Fibroblast of the aortic adventitia (primary cell): ENCODE measurements at regions not wholly inside any gene's neighbourhood (a gene's known extent, or its start where the extent isn't known, plus 50 kb on each side); places are given as distances from the start of the nearest gene placed in this dataset.

ENCODE experiments used
- DNase-seq: peaks from one replicate; pipeline ENCODE4 v3.0.0-alpha.2; 2010; ENCODE audit warnings: low read depth
- H3K4me3 ChIP-seq: 2 replicates; pipeline ENCODE4 v1.5.1; 2011; ENCODE audit warnings: low read depth, mild to moderate bottlenecking, control low read depth, low read length, moderate library complexity
- CTCF ChIP-seq: IDR thresholded peaks from 2 replicates; pipeline ENCODE4 v1.5.1; 2011; ENCODE audit warnings: mild to moderate bottlenecking, low read length, control low read depth, inconsistent platforms; ENCODE audit not compliant: insufficient read depth

GRCh38 chr18:75827751-75828287 lies 400.3 kb upstream of the SMIM21 start:
- no peak for DNase-seq
- TF ChIP-seq CTCF: no peak
- no peak overlapping the region for H3K4me3 ChIP-seq

- no peak overlapping the region for H3K4me3 ChIP-seq
These were observed 397.2 kb upstream of the SMIM21 start for GRCh38 chr18:75824661-75825060.

GRCh38 chr18:75823471-75823870 lies 396.0 kb upstream of the SMIM21 start:
- no peak overlapping the region for H3K4me3 ChIP-seq
- DNase-seq: no peak
- TF ChIP-seq CTCF: no peak

More at GRCh38 chr18:75824661-75825060, 397.2 kb upstream of the SMIM21 start:
- TF ChIP-seq CTCF: no peak
- DNase-seq: no peak

- no peak for TF ChIP-seq CTCF
- no peak for DNase-seq
- no peak overlapping the region for H3K4me3 ChIP-seq
These were observed 390.9 kb upstream of the SMIM21 start for GRCh38 chr18:75818383-75818782.

GRCh38 chr18:75815767-75816166 lies 388.3 kb upstream of the SMIM21 start:
- no peak for DNase-seq
- TF ChIP-seq CTCF: no peak
- H3K4me3 ChIP-seq: no peak overlapping the region

- DNase-seq: no peak
- TF ChIP-seq CTCF: no peak
- no peak overlapping the region for H3K4me3 ChIP-seq
These were observed 385.3 kb upstream of the SMIM21 start for GRCh38 chr18:75812761-75813160.

- DNase-seq: no peak
- H3K4me3 ChIP-seq: no peak overlapping the region
- TF ChIP-seq CTCF: no peak
These were observed 383.6 kb upstream of the SMIM21 start for GRCh38 chr18:75810961-75811551.
